Subcutaneous abdominal adipose tissue (tissue), 5 donors: ENCODE measurements at regions not wholly inside any gene's neighbourhood (a gene's known extent, or its start where the extent isn't known, plus 50 kb on each side); places are given as distances from the start of the nearest gene placed in this dataset.

Experiments
- H3K27ac ChIP-seq: one replicate; pipeline ENCODE4 v1.7.0; 2013; ENCODE audit warnings: low read depth, mild to moderate bottlenecking, inconsistent platforms, low read length, moderate library complexity
- H3K27me3 ChIP-seq, 5 donors: one replicate each; pipeline ENCODE4 v1.7.0; 2013; ENCODE audit warnings: low read length in 5 of 5, inconsistent platforms in 1 of 5; ENCODE audit not compliant: control insufficient read depth in 5 of 5, insufficient read depth in 4 of 5
- H3K36me3 ChIP-seq, 5 donors: one replicate each; pipeline ENCODE4 v1.7.0; 2013; ENCODE audit warnings: low read length in 5 of 5; ENCODE audit not compliant: control insufficient read depth in 5 of 5, insufficient read depth in 5 of 5
- H3K4me1 ChIP-seq, 5 donors: one replicate each; pipeline ENCODE4 v1.7.0; 2013; ENCODE audit warnings: low read length in 5 of 5, mild to moderate bottlenecking in 3 of 5, moderate library complexity in 1 of 5; ENCODE audit not compliant: control insufficient read depth in 5 of 5, insufficient read depth in 5 of 5
- H3K4me3 ChIP-seq, 5 donors: one replicate each; pipeline ENCODE4 v1.7.0; 2013; ENCODE audit warnings: low read length in 5 of 5, low read depth in 1 of 5
- H3K9ac ChIP-seq, 5 donors: one replicate each; pipeline ENCODE4 v1.7.0; 2013; ENCODE audit warnings: low read length in 5 of 5, mild to moderate bottlenecking in 4 of 5, moderate library complexity in 3 of 5
- H3K9me3 ChIP-seq, 5 donors: one replicate each; pipeline ENCODE4 v1.7.0; 2013; ENCODE audit warnings: low read length in 5 of 5; ENCODE audit not compliant: control insufficient read depth in 5 of 5
- donor health status: healthy.
- donor health status: healthy.
- donor health status: healthy.
- donor health status: healthy.
- donor health status: healthy.

- H3K9me3 ChIP-seq = no peaks in the 10 kb centered on the region
- H3K36me3 ChIP-seq = no peaks in the 10 kb centered on the region
- no peak overlapping the region for H3K27ac ChIP-seq
- peaks cover 0 to 7% (median 5%) of the 10 kb centered on the region in 5 donors for H3K4me1 ChIP-seq
- no peak overlapping the region for H3K9ac ChIP-seq
- no peak overlapping the region for H3K4me3 ChIP-seq
- H3K27me3 ChIP-seq = no peaks in the 10 kb centered on the region
Observed at GRCh38 chr4:41399231-41399630, 138.7 kb upstream of the LIMCH1 start.

- Histone ChIP-seq H3K4me3 (no peak overlapping the region), H3K4me1 (peaks cover 0 to 7% (median 5%) of the 10 kb centered on the region in 5 donors), H3K36me3 (no peaks in the 10 kb centered on the region), H3K9me3 (no peaks in the 10 kb centered on the region), H3K27ac (no peak overlapping the region), H3K9ac (no peak overlapping the region), H3K27me3 (no peaks in the 10 kb centered on the region)
Observed at GRCh38 chr4:41400296-41400695, 137.7 kb upstream of the LIMCH1 start.

- H3K9ac ChIP-seq = no peak overlapping the region
- no peaks in the 10 kb centered on the region for H3K27me3 ChIP-seq
- H3K9me3 ChIP-seq = no peaks in the 10 kb centered on the region
- no peaks in the 10 kb centered on the region for H3K36me3 ChIP-seq
- no peak overlapping the region for H3K4me3 ChIP-seq
- H3K27ac ChIP-seq = no peak overlapping the region
- H3K4me1 ChIP-seq = peaks cover 0 to 19% (median 5%) of the 10 kb centered on the region in 5 donors
Observed at GRCh38 chr4:41405464-41406112, 132.4 kb upstream of the LIMCH1 start.

- H3K9me3 ChIP-seq = no peaks in the 10 kb centered on the region
- peaks cover 0 to 19% (median 5%) of the 10 kb centered on the region in 5 donors for H3K4me1 ChIP-seq
- H3K27ac ChIP-seq = no peak overlapping the region
- no peak overlapping the region for H3K4me3 ChIP-seq
- H3K27me3 ChIP-seq = no peaks in the 10 kb centered on the region
- no peak overlapping the region for H3K9ac ChIP-seq
- H3K36me3 ChIP-seq = no peaks in the 10 kb centered on the region
Observed at GRCh38 chr4:41406113-41406516, 131.8 kb upstream of the LIMCH1 start.

- Histone ChIP-seq H3K9me3 (no peaks in the 10 kb centered on the region), H3K9ac (no peak overlapping the region), H3K27me3 (no peaks in the 10 kb centered on the region), H3K27ac (peak overlapping the region; percentile 25), H3K4me3 (no peak overlapping the region), H3K36me3 (no peaks in the 10 kb centered on the region), H3K4me1 (peaks cover 0 to 19% (median 5%) of the 10 kb centered on the region in 5 donors)
Observed at GRCh38 chr4:41408150-41408549, 129.8 kb upstream of the LIMCH1 start.

- Histone ChIP-seq H3K27ac (peak overlapping the region; percentile 25), H3K36me3 (no peaks in the 10 kb centered on the region), H3K4me3 (no peak overlapping the region), H3K27me3 (no peaks in the 10 kb centered on the region), H3K9me3 (no peaks in the 10 kb centered on the region), H3K4me1 (peaks cover 0 to 19% (median 5%) of the 10 kb centered on the region in 5 donors), H3K9ac (no peak overlapping the region)
Observed at GRCh38 chr4:41408859-41409593, 128.9 kb upstream of the LIMCH1 start.

GRCh38 chr4:41409594-41409895, 128.4 kb upstream of the LIMCH1 start:
- Histone ChIP-seq H3K27me3 (no peaks in the 10 kb centered on the region), H3K9ac (no peak overlapping the region), H3K4me3 (no peak overlapping the region), H3K4me1 (peaks cover 0 to 19% (median 5%) of the 10 kb centered on the region in 5 donors), H3K9me3 (no peaks in the 10 kb centered on the region), H3K27ac (peak overlapping the region; percentile 3), H3K36me3 (no peaks in the 10 kb centered on the region)

- Histone ChIP-seq H3K27ac (peak overlapping the region; percentile 3), H3K9ac (no peak overlapping the region), H3K4me3 (no peak overlapping the region), H3K36me3 (no peaks in the 10 kb centered on the region), H3K27me3 (no peaks in the 10 kb centered on the region), H3K9me3 (no peaks in the 10 kb centered on the region), H3K4me1 (peaks cover 0 to 19% (median 5%) of the 10 kb centered on the region in 5 donors)
Observed at GRCh38 chr4:41410049-41410448, 127.9 kb upstream of the LIMCH1 start.

- Histone ChIP-seq H3K27ac (no peak overlapping the region), H3K9ac (no peak overlapping the region), H3K9me3 (no peaks in the 10 kb centered on the region), H3K4me1 (peaks cover 0 to 23% (median 13%) of the 10 kb centered on the region in 5 donors), H3K27me3 (no peaks in the 10 kb centered on the region), H3K36me3 (no peaks in the 10 kb centered on the region), H3K4me3 (no peak overlapping the region)
Observed at GRCh38 chr4:41413670-41414411, 124.1 kb upstream of the LIMCH1 start.

GRCh38 chr4:41414412-41414779, 123.6 kb upstream of the LIMCH1 start:
- no peaks in the 10 kb centered on the region for H3K36me3 ChIP-seq
- no peak overlapping the region for H3K27ac ChIP-seq
- H3K27me3 ChIP-seq = no peaks in the 10 kb centered on the region
- no peak overlapping the region for H3K4me3 ChIP-seq
- no peaks in the 10 kb centered on the region for H3K9me3 ChIP-seq
- H3K9ac ChIP-seq = no peak overlapping the region
- peaks cover 0 to 20% (median 13%) of the 10 kb centered on the region in 5 donors for H3K4me1 ChIP-seq
